GM10266 (cell line): ENCODE measurements at regions not wholly inside any gene's neighbourhood (a gene's known extent, or its start where the extent isn't known, plus 50 kb on each side); places are given as distances from the start of the nearest gene placed in this dataset.
"Not testable (repeated sequence)": the region's sequence is repeated elsewhere in the genome, so short reads cannot be mapped to it uniquely, and the experiment has no call there.

Source experiments
- DNase-seq: peaks from one replicate; pipeline ENCODE4 v3.0.0; 2012; ENCODE audit errors: extremely low spot score
- TF ChIP-seq, protein P1 (sequence below): IDR thresholded peaks from 2 replicates; pipeline ENCODE4 v1.5.1; 2012; ENCODE audit warnings: mild to moderate bottlenecking, low read depth; ENCODE audit not compliant: control insufficient read depth, insufficient read depth; ENCODE audit errors: missing control alignments

DNA sequence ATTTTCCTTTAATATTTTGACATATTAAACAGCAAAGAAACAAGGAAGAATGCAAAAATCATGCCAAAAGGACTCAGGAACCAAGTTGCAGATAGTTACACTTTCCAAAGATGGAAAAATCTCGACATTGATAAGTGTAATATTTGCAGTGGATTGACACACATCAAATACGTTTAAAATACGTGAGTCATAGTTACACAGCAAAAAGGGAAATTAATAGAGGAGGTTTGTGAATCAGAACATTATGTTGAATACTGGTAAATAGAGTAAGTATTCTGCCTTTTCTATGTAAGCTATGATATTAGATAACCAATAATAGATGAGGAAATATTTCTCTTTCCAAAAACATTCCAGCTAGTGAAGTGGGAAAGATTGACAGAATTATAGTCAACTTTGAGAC is 1761.3 kb upstream of the IGFBP7 start:
- TF ChIP-seq, protein P1, sequence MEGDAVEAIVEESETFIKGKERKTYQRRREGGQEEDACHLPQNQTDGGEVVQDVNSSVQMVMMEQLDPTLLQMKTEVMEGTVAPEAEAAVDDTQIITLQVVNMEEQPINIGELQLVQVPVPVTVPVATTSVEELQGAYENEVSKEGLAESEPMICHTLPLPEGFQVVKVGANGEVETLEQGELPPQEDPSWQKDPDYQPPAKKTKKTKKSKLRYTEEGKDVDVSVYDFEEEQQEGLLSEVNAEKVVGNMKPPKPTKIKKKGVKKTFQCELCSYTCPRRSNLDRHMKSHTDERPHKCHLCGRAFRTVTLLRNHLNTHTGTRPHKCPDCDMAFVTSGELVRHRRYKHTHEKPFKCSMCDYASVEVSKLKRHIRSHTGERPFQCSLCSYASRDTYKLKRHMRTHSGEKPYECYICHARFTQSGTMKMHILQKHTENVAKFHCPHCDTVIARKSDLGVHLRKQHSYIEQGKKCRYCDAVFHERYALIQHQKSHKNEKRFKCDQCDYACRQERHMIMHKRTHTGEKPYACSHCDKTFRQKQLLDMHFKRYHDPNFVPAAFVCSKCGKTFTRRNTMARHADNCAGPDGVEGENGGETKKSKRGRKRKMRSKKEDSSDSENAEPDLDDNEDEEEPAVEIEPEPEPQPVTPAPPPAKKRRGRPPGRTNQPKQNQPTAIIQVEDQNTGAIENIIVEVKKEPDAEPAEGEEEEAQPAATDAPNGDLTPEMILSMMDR: no peak
- DNase-seq: no peak

DNA sequence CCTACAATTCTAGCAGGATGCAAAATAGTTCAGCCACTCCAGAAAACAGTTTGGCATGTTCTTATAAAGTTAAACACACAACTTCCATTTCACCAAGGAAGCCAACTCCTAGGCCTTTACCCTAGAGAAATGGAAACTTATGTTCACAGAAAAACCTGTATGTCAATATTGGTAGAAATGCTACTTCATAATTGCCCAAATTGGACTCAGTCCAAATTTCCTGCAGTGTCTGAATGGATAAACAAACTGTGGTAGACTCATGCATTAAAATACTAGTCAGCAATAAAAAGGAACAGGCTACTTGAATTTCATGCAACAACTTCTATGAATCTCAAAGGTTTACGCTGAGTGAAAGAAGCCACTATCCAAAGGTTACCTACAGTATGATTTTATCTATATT is 1738.8 kb upstream of the IGFBP7 start:
- no peak for DNase-seq
- TF ChIP-seq, protein P1: no peak

DNA sequence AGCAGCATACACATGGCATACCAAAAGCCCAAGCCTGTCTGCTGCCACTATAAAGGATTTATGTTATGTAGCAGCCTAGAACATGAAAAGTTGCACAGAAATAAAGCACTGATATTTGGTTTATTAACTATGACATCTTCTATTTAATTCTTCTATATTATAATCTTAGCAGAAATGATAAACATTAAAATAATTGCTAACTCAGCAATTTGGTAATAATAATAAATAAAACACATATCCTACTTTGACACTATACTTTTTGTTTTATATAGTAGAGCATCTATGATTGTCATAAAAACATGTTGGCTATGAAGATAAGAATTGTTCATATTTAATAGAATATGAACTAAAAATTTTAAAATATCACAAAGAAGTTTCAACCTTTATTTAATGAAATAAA is 1733.3 kb upstream of the IGFBP7 start:
- no peak for DNase-seq
- TF ChIP-seq, protein P1: no peak

DNA sequence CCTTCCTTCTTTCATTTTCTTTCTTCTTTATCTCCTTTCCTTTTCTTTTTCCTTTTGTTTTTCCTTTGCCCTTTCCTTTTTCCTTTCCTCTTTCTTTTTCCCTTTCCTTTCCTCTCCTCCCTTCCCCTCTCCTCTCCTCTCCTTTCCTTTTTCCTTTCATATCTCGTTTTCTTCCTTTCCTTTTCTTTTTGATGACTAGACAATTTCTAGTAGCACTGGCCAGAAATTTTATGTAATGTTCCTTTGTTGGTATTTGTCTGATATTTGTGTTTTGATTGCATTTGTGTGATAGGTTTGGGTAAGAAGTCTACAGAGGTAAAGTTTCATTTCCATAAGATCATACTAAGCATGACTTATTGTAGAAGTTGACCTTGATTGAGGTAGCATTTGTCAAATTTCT is 1722.9 kb upstream of the IGFBP7 start:
- TF ChIP-seq, protein P1: no peak
- DNase-seq: no peak

DNA sequence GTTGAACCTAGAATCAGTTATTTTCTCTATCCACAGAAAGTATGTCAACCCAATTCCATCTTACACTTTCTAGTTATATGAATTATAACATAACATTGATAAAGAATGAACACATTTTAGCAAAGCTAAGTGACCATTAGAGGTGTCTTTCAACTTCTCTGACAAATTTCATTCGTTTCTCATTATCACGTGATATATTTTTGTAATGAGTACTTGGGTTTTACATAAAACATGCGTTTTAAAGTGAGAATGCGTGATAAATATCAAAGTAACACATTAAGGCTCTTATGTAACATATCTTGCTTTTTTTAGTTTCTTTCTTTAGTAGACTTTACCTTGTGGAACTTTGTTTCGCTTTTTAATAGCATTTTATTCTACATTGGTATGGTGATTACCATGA is 1715.1 kb upstream of the IGFBP7 start:
- no peak for DNase-seq
- TF ChIP-seq, protein P1: no peak

DNA sequence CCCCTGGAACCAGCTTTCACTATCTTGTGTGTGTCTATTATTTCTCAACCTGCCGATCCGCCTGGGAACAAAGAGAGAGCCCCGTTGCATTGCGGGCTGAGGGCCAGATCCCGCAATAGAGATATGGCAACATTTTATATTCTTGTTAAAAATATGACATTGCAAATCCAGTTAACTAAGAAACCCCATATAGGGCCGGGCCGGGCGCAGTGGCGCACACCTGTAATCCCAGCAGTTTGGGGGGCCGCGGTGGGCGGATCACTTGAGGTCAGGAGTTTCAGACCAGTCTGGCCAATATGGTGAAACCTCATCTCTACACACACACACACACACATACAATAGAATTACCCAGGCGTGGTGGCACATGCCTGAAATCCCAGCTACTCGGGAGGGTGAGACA is 1708.4 kb upstream of the IGFBP7 start:
- DNase-seq: not testable (repeated sequence)

DNA sequence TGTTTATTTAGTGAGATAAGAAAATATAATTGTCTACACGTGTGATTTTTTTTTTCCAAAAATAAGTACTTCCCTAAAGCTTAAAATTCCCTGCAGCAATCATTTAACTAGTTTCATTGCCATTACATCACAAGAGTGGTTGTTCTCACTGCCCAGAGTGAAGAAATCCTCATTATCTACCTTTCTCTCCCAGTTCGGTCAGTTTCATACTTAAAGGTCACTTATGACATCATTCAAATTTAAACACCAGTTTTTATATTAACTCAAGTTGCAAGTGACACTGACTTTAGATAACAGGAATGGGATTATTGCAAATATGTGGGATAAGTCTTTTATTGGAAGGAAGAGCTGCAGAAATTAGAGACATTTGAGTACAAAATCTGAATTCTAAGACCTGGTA is 1699.8 kb upstream of the IGFBP7 start:
- TF ChIP-seq, protein P1: no peak
- DNase-seq: no peak

DNA sequence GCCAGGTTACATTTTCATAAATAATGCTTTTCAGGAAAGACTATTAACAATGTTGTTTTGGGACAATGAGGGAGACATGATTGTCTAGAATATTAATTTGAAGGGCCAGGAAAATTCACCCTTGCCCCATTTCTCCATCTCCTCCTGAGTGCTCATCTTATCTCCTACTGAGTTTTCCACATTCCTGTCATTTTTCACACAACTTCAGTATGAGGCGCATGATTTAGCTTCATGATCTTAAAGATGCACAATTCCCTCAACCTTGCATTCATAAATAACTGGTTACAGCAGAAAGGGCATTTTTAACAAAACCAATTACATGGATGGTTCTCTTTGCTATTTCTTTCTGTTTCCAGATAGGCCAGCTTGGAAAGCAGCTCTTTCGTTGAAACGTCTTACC is 1699.2 kb upstream of the IGFBP7 start:
- TF ChIP-seq, protein P1: no peak
- DNase-seq: no peak
